K562 (cell line): ENCODE measurements at regions not wholly inside any gene's neighbourhood (a gene's known extent, or its start where the extent isn't known, plus 50 kb on each side); places are given as distances from the start of the nearest gene placed in this dataset.

Experiments
- ATAC-seq: fragments of 200-7000 bp; cut with Tn5 transposase; 3 replicates; pipeline ENCODE4 v1.9.1; 2020; ENCODE audit warnings: moderate library complexity
- BruUV-seq: library from RNA; stranded (reverse); fragments of 400-500 nt; replicated peaks from 2 replicates; lab custom pipeline; 2021; lab: Mats Ljungman, UMichigan
- CTCF ChIA-PET: fragments of 300-600 bp; formaldehyde crosslinking; extraction: SDS; loops from one replicate; lab custom pipeline; 2021; ENCODE audit warnings: low intra/inter-chr PET ratio; lab: Yijun Ruan, JAX
- POLR2A ChIA-PET: fragments of 300-600, 350-650 bp; sonication (Branson Sonifier 250); formaldehyde crosslinking; extraction: SDS; loops from one replicate; lab custom pipeline; 2021; ENCODE audit warnings: antibody characterized with exemption, inconsistent platforms; lab: Yijun Ruan, JAX
- DNase-seq, 4 experiments: peaks; one replicate each; pipeline versions ENCODE4 v3.0.0 to v3.0.0-alpha.2; 2011 to 2018; ENCODE audit warnings: low spot score in 3 of 4, mixed read lengths in 3 of 4; ENCODE audit errors: extremely low read depth in 1 of 4
- FAIRE-seq: peaks from 2 replicates; lab custom pipeline; 2011; peaks lifted over from hg19 to GRCh38; lab: Jason Lieb, UNC
- H2AFZ ChIP-seq: 2 replicates; pipeline ENCODE4 v1.6.0; 2011; ENCODE audit warnings: low read depth, low read length, control low read depth, inconsistent platforms
- H3K27ac ChIP-seq: fragments of 200-600 bp; 3 replicates; pipeline ENCODE4 v1.8.0; 2011; ENCODE audit warnings: low read depth, mild to moderate bottlenecking, control low read depth, inconsistent platforms, low read length, moderate library complexity, mixed read lengths; ENCODE audit errors: extremely low read depth
- H3K27me3 ChIP-seq, 2 experiments: fragments of 300-600 bp in 1 of 2; 2 replicates in 1 of 2; 3 replicates in 1 of 2; pipeline versions ENCODE4 v1.6.0 to v1.8.0; 2011; ENCODE audit warnings: inconsistent platforms in 2 of 2, low read length in 2 of 2, mild to moderate bottlenecking in 1 of 2, mixed read lengths in 1 of 2, moderate library complexity in 1 of 2; ENCODE audit not compliant: control insufficient read depth in 2 of 2, insufficient read depth in 2 of 2
- H3K36me3 ChIP-seq: fragments of 300-600 bp; 3 replicates; pipeline ENCODE4 v1.8.0; 2011; ENCODE audit warnings: mild to moderate bottlenecking, low read length, inconsistent platforms; ENCODE audit not compliant: control insufficient read depth, insufficient read depth
- H3K4me1 ChIP-seq, 2 experiments: fragments of 200-600 bp in 1 of 2; replicated peaks in 1 of 2; 2 replicates in 1 of 2; 3 replicates in 1 of 2; pipeline versions ENCODE4 v1.5.1 to v1.8.0; 2011; ENCODE audit warnings: inconsistent platforms in 2 of 2, low read length in 2 of 2, mild to moderate bottlenecking in 1 of 2, mixed read lengths in 1 of 2, moderate library complexity in 1 of 2; ENCODE audit not compliant: control insufficient read depth in 2 of 2, insufficient read depth in 2 of 2
- H3K4me2 ChIP-seq: 2 replicates; pipeline ENCODE4 v1.6.1; 2011; ENCODE audit warnings: low read length, control low read depth, inconsistent platforms, mixed read lengths; ENCODE audit not compliant: insufficient read depth
- H3K4me3 ChIP-seq: fragments of 200-600 bp; sonication (generic), shearing (Covaris generic); 2 replicates; pipeline ENCODE4 v1.5.1; 2016; ENCODE audit warnings: control low read depth, inconsistent platforms
- H3K79me2 ChIP-seq: fragments of 200-600 bp; 3 replicates; pipeline ENCODE4 v1.8.0; 2011; ENCODE audit warnings: low read length, inconsistent platforms; ENCODE audit not compliant: control insufficient read depth, insufficient read depth
- H3K9ac ChIP-seq, 2 experiments: 2 replicates each; pipeline versions ENCODE4 v1.6.0 to v1.6.1; 2011; ENCODE audit warnings: low read depth in 2 of 2, low read length in 2 of 2, control low read depth in 1 of 2, inconsistent platforms in 1 of 2, mild to moderate bottlenecking in 1 of 2, mixed read lengths in 1 of 2; ENCODE audit not compliant: insufficient read depth in 1 of 2
- H3K9me1 ChIP-seq: one replicate; pipeline ENCODE4 v1.6.0; 2011; ENCODE audit warnings: inconsistent platforms, mild to moderate bottlenecking, low read length, moderate library complexity; ENCODE audit not compliant: control insufficient read depth, insufficient read depth
- H3K9me3 ChIP-seq: replicated peaks from 2 replicates; pipeline ENCODE4 v1.5.1; 2011; ENCODE audit warnings: low read depth, low read length, inconsistent platforms; ENCODE audit not compliant: control insufficient read depth, insufficient read depth
- H4K20me1 ChIP-seq: replicated peaks from 2 replicates; pipeline ENCODE4 v1.6.1; 2011; ENCODE audit warnings: low read length, inconsistent platforms, mixed read lengths; ENCODE audit not compliant: control insufficient read depth, insufficient read depth
- ARNT ChIP-seq, 2 experiments: fragments of 450-650 bp; IDR thresholded peaks; 2 replicates each; pipeline ENCODE4 v1.6.1; 2016; ENCODE audit warnings: mild to moderate bottlenecking in 1 of 2
- ETV5 ChIP-seq: sonication (generic); formaldehyde crosslinking; IDR thresholded peaks from 2 replicates; pipeline ENCODE4 v1.4.0; 2020; ENCODE audit warnings: low read depth, mild to moderate bottlenecking, missing genetic modification reagents
- MAFG ChIP-seq: fragments of 450-650 bp; conservative IDR thresholded peaks from 2 replicates; pipeline ENCODE4 v1.6.1; 2016; ENCODE audit warnings: missing genetic modification characterization, missing compliant biosample characterization
- PHF21A ChIP-seq: fragments of 450-650 bp; IDR thresholded peaks from 2 replicates; pipeline ENCODE4 v1.6.1; 2017; ENCODE audit warnings: low read depth, borderline replicate concordance
- POLR2B ChIP-seq: fragments of 450-650 bp; IDR thresholded peaks from 2 replicates; pipeline ENCODE4 v1.6.1; 2018; ENCODE audit warnings: low read depth; ENCODE audit not compliant: partially characterized antibody
- RAD21 ChIP-seq, 2 experiments: fragments of 250-450 bp in 1 of 2; fragments of 450-650 bp in 1 of 2; sonication (Bioruptor Pico) in 1 of 2; formaldehyde crosslinking in 1 of 2; IDR thresholded peaks in 1 of 2; conservative IDR thresholded peaks in 1 of 2; 2 replicates each; pipeline versions ENCODE4 v1.4.0 to v1.8.0; 2020 to 2022; ENCODE audit warnings: mild to moderate bottlenecking in 2 of 2, moderate library complexity in 1 of 2
- RNF2 ChIP-seq: sonication (generic); IDR thresholded peaks from 2 replicates; pipeline ENCODE4 v1.6.1; 2016
- SRF ChIP-seq, 2 experiments: fragments of 250-450, 450-650 bp in 1 of 2; sonication (Bioruptor Pico) in 1 of 2; sonication (generic) in 1 of 2; formaldehyde crosslinking; IDR thresholded peaks; 2 replicates each; pipeline versions ENCODE4 v1.5.0 to v1.5.1; 2020 to 2022; ENCODE audit warnings: mild to moderate bottlenecking in 1 of 2, missing genetic modification reagents in 1 of 2
- ZFX ChIP-seq: sonication (generic); formaldehyde crosslinking; IDR thresholded peaks from 2 replicates; pipeline ENCODE4 v1.8.0; 2022; ENCODE audit warnings: mild to moderate bottlenecking, missing genetic modification reagents, moderate library complexity
- ZNF12 ChIP-seq: sonication (generic); formaldehyde crosslinking; IDR thresholded peaks from 2 replicates; pipeline ENCODE4 v1.4.0; 2020; ENCODE audit warnings: mild to moderate bottlenecking, missing genetic modification reagents
- ZNF140 ChIP-seq: fragments of 250-450 bp; sonication (Bioruptor Pico); IDR thresholded peaks from 2 replicates; pipeline ENCODE4 v1.8.0; 2021; ENCODE audit warnings: moderate library complexity, mild to moderate bottlenecking, inconsistent platforms
- ZNF184 ChIP-seq: sonication (generic); formaldehyde crosslinking; IDR thresholded peaks from 2 replicates; pipeline ENCODE4 v1.5.0; 2020; ENCODE audit warnings: missing genetic modification reagents
- ZNF644 ChIP-seq: fragments of 200-800 bp; sonication (Bioruptor generic); IDR thresholded peaks from 2 replicates; pipeline ENCODE4 v1.6.1; 2016; ENCODE audit warnings: low read depth, missing genetic modification characterization, missing compliant biosample characterization
- ZNF778 ChIP-seq: fragments of 450-650 bp; formaldehyde crosslinking; IDR thresholded peaks from 2 replicates; pipeline ENCODE4 v1.4.0; 2020; ENCODE audit warnings: mild to moderate bottlenecking, moderate library complexity
- WGBS: fragments of 100-300 bp; shearing (Covaris generic); methylation state at CpG from one replicate; pipeline ENCODE4 v1.1.6; 2016; ENCODE audit warnings: low coverage, mixed read lengths; ENCODE audit not compliant: insufficient coverage; ENCODE audit errors: missing lambda C conversion rate; 5-methylcytosine and 5-hydroxymethylcytosine counted together
- in situ Hi-C: fragments of 300-500 bp; cut with MboI; formaldehyde crosslinking; loops from 4 replicates; pipeline ENCODE4 v1.15.0; 2018; ENCODE audit warnings: inconsistent platforms, mixed read lengths
- intact Hi-C: fragments of 100-400 bp; cut with micrococcal nuclease; formaldehyde crosslinking; loops from 2 replicates; pipeline ENCODE4 v1.14.2; 2022
- TF ChIP-seq, protein P1 (sequence below): fragments of 250-450 bp; sonication (Bioruptor Pico); IDR thresholded peaks from 2 replicates; pipeline ENCODE4 v1.5.0; 2021; ENCODE audit warnings: mild to moderate bottlenecking, moderate library complexity
- TF ChIP-seq, protein P2 (sequence below), 2 experiments: IDR thresholded peaks; 2 replicates each; pipeline ENCODE4 v1.6.1; 2012; ENCODE audit warnings: improper control_type of control experiment in 2 of 2, low read depth in 2 of 2, low read length in 2 of 2, borderline replicate concordance in 1 of 2
- TF ChIP-seq, protein P3 (sequence below): sonication (generic); formaldehyde crosslinking; IDR thresholded peaks from 2 replicates; pipeline ENCODE4 v1.8.0; 2023; ENCODE audit warnings: mild to moderate bottlenecking, missing genetic modification reagents

DNA sequence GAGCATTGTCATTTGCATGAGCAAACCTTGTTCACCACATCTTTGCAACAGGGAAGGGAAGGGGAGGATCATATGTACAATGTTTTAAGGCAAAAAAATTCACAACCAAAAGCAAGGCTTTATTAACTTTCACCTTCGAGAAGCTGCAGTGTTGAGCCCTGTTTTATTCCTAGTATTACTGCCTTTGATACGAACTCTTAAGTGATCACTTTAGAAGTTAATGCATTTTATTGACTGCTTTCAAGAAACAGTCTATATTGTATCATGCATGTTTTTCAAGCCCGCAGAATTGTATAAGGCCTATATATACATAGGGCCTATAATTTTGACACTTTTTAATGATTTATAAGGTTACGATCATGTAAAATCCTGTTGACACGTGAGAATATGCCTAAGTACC is 117.5 kb upstream of the VPREB1 start:
- H3K27me3 ChIP-seq = peaks cover 25 to 39% of the 10 kb centered on the region in 2 experiments
- intact Hi-C loops = no loop called here
- in situ Hi-C loops = no loop called here
- ChIA-PET POLR2A (interaction anchor here (0.6 to 5.7 kb wide), 8 partner anchors 8 to 96 kb away, joined by 3 to 64 read pairs (median 8); no protein-coding TSS in a partner anchor), CTCF (no interaction called here)
- no peak for ATAC-seq
- no peaks in the 10 kb centered on the region for H3K79me2 ChIP-seq
- no peak overlapping the region for H3K4me2 ChIP-seq
- WGBS = 2% methylated on average over 5 of the region's 5 CpGs
- no peak overlapping the region for H3K4me3 ChIP-seq
- FAIRE-seq = no peak
- BruUV-seq = no TSS peak
- no peaks in the 10 kb centered on the region for H3K9me1 ChIP-seq
- H4K20me1 ChIP-seq = no peaks in the 10 kb centered on the region
- no peak overlapping the region for H2AFZ ChIP-seq
- peaks cover 0 to 17% of the 10 kb centered on the region in 2 experiments; a peak in 1 of 5 replicates for H3K4me1 ChIP-seq
- H3K36me3 ChIP-seq = no peaks in the 10 kb centered on the region
- H3K9me3 ChIP-seq = no peaks in the 10 kb centered on the region
- no peak overlapping the region for H3K27ac ChIP-seq
- no peak overlapping the region for H3K9ac ChIP-seq
- DNase-seq = no peak
- peak; percentile 22; the same call in 1 of the 2 replicates for TF ChIP-seq RNF2
- TF ChIP-seq ZFX (CRISPR knock-in tag) = no peak
- no peak for TF ChIP-seq ZNF184 (CRISPR knock-in tag)
- TF ChIP-seq SRF (CRISPR knock-in tag; IDR thresholded peaks at IDR 0.05) = peak in 1 of 2 experiments; percentile 33; a peak in 1 of 4 replicates
- TF ChIP-seq ZNF12 (CRISPR knock-in tag) = no peak
- no peak for TF ChIP-seq ARNT (IDR thresholded peaks at IDR 0.05)
- no peak for TF ChIP-seq ETV5 (CRISPR knock-in tag)
- TF ChIP-seq POLR2B = no peak
- TF ChIP-seq ZNF778 = no peak
- TF ChIP-seq, protein P1, sequence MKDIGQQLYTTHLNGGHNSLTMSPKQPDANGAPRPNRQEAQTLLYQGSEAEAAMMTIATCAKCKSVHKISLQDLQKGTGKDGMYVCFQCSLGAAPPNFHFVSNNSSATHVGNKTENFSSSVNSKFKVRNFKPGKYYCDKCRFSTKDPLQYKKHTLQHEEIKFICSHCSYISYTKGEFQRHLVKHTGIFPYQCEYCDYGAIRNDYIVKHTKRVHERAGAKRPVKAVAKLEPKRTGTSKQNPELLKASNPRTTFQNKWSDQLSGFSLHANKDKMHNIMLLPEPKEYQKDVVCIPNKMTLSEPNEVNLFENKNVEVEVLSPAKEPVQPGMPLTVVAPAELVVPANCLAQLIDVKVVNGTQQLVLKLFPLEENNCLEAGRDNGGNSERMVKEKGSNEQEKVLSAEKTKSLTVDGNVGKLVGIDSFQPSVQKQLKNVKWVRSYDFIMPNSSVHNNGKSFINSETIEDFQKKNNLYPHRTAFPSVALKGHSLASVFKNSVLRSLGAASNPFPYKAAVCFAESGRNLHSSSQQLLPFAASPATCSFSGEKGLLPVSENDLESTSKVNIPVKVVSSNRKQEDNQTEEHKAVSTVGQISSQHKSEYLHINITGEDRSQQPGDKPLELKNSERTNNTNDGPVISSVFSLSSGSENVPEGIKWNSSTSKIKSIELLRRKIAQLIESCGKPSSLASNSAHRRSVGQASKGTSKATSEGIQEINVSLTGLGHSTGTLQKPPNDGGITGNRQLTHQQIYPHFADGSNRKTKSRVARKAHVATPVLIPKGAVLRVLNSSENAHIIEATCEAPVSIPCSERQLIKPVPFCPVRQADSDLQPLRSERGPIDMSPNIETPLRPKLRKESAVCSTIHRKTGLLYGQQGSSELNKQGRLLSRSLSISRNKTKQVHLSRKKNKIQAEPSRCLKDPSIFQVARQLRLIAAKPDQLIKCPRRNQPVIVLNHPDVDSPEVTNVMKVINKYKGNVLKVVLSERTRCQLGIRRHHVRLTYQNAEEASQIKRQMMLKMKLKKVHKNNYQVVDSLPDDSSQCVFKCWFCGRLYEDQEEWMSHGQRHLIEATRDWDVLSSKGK (CRISPR knock-in tag) = no peak
- TF ChIP-seq ZNF140 (CRISPR knock-in tag) = 0 out of 2 replicates have a peak, but pooled peaks have one; percentile 52
- TF ChIP-seq PHF21A = no peak
- no peak for TF ChIP-seq MAFG (tag)
- TF ChIP-seq, protein P2, sequence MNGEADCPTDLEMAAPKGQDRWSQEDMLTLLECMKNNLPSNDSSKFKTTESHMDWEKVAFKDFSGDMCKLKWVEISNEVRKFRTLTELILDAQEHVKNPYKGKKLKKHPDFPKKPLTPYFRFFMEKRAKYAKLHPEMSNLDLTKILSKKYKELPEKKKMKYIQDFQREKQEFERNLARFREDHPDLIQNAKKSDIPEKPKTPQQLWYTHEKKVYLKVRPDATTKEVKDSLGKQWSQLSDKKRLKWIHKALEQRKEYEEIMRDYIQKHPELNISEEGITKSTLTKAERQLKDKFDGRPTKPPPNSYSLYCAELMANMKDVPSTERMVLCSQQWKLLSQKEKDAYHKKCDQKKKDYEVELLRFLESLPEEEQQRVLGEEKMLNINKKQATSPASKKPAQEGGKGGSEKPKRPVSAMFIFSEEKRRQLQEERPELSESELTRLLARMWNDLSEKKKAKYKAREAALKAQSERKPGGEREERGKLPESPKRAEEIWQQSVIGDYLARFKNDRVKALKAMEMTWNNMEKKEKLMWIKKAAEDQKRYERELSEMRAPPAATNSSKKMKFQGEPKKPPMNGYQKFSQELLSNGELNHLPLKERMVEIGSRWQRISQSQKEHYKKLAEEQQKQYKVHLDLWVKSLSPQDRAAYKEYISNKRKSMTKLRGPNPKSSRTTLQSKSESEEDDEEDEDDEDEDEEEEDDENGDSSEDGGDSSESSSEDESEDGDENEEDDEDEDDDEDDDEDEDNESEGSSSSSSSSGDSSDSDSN (IDR thresholded peaks at IDR 0.05; ENCODE audit: borderline replicate concordance in 1 of 2, low read depth in 2 of 2, low read length in 2 of 2) = 0 out of 4 replicates have a peak, but pooled peaks of 1 of the 2 experiments have one; percentile 41
- no peak for TF ChIP-seq RAD21 (CRISPR knock-in tag; conservative IDR thresholded peaks at IDR 0.05 in 1 of 2, IDR thresholded peaks at IDR 0.05 in 1 of 2)
- TF ChIP-seq ZNF644 (tag) = no peak
- TF ChIP-seq, protein P3, sequence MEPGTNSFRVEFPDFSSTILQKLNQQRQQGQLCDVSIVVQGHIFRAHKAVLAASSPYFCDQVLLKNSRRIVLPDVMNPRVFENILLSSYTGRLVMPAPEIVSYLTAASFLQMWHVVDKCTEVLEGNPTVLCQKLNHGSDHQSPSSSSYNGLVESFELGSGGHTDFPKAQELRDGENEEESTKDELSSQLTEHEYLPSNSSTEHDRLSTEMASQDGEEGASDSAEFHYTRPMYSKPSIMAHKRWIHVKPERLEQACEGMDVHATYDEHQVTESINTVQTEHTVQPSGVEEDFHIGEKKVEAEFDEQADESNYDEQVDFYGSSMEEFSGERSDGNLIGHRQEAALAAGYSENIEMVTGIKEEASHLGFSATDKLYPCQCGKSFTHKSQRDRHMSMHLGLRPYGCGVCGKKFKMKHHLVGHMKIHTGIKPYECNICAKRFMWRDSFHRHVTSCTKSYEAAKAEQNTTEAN (CRISPR knock-in tag) = 0 out of 2 replicates have a peak, but pooled peaks have one; percentile 15
